IMR-90 (cell line): ENCODE measurements at regions not wholly inside any gene's neighbourhood (a gene's known extent, or its start where the extent isn't known, plus 50 kb on each side); places are given as distances from the start of the nearest gene placed in this dataset.

ENCODE experiments used
- ATAC-seq: fragments of 200-7000 bp; cut with Tn5 transposase; 2 replicates; pipeline ENCODE4 v1.9.1; 2020; ENCODE audit warnings: low read depth, mild to moderate bottlenecking, moderate library complexity
- BruUV-seq: library from RNA; stranded (reverse); fragments of 400-500 nt; replicated peaks from 2 replicates; lab custom pipeline; 2021; lab: Mats Ljungman, UMichigan
- CTCF ChIA-PET: fragments of 300-600 bp; formaldehyde crosslinking; extraction: SDS; loops from one replicate; lab custom pipeline; 2021; ENCODE audit warnings: antibody characterized with exemption; lab: Yijun Ruan, JAX
- POLR2A ChIA-PET: fragments of 300-600 bp; sonication (Branson Sonifier 250); formaldehyde crosslinking; loops from one replicate; lab custom pipeline; 2022; ENCODE audit warnings: antibody characterized with exemption; ENCODE audit not compliant: unreplicated experiment; lab: Charles Lee
- DNase-seq: peaks from one replicate; pipeline ENCODE4 v3.0.0; 2013
- H2AFZ ChIP-seq: replicated peaks from 2 replicates; pipeline ENCODE3; 2013; ENCODE audit warnings: low read length, mild to moderate bottlenecking; ENCODE audit not compliant: poor library complexity
- H2AK5ac ChIP-seq: 2 replicates; pipeline ENCODE4 v1.6.1; 2013; ENCODE audit warnings: low read depth, low read length, inconsistent platforms
- H2AK9ac ChIP-seq: replicated peaks from 2 replicates; pipeline ENCODE3; 2013; ENCODE audit warnings: mild to moderate bottlenecking, low read depth, low read length, moderate library complexity; ENCODE audit not compliant: poor library complexity
- H2BK120ac ChIP-seq: 2 replicates; pipeline ENCODE4 v1.6.1; 2013; ENCODE audit warnings: low read depth, low read length, inconsistent platforms
- H2BK15ac ChIP-seq: 3 replicates; pipeline ENCODE4 v1.6.1; 2013; ENCODE audit warnings: low read depth, low read length, inconsistent platforms
- H2BK20ac ChIP-seq: 2 replicates; pipeline ENCODE4 v1.6.1; 2013; ENCODE audit warnings: low read depth, mild to moderate bottlenecking, inconsistent platforms, low read length, moderate library complexity
- H2BK5ac ChIP-seq: 2 replicates; pipeline ENCODE4 v1.6.1; 2013; ENCODE audit warnings: mild to moderate bottlenecking, low read depth, low read length, inconsistent platforms; ENCODE audit not compliant: poor library complexity, severe bottlenecking
- H3K14ac ChIP-seq: replicated peaks from 2 replicates; pipeline ENCODE4 v1.6.1; 2013; ENCODE audit warnings: low read depth, low read length, inconsistent platforms
- H3K18ac ChIP-seq: 2 replicates; pipeline ENCODE4 v1.6.1; 2013; ENCODE audit warnings: low read depth, low read length, control low read depth
- H3K23ac ChIP-seq: 2 replicates; pipeline ENCODE4 v1.6.1; 2013; ENCODE audit warnings: low read depth, low read length, inconsistent platforms
- H3K27ac ChIP-seq: 2 replicates; pipeline ENCODE4 v1.5.1; 2013; ENCODE audit warnings: mild to moderate bottlenecking, control low read depth, low read length; ENCODE audit not compliant: insufficient read depth
- H3K27me3 ChIP-seq: 2 replicates; pipeline ENCODE4 v1.6.1; 2013; ENCODE audit warnings: low read length; ENCODE audit not compliant: control insufficient read depth, insufficient read depth
- H3K36me3 ChIP-seq: 2 replicates; pipeline ENCODE4 v1.6.1; 2013; ENCODE audit warnings: low read length, mixed read lengths; ENCODE audit not compliant: control insufficient read depth, insufficient read depth
- H3K4ac ChIP-seq: 2 replicates; pipeline ENCODE4 v1.6.1; 2013; ENCODE audit warnings: low read depth, low read length, inconsistent platforms
- H3K4me1 ChIP-seq: 2 replicates; pipeline ENCODE4 v1.6.1; 2013; ENCODE audit warnings: low read length, mixed read lengths; ENCODE audit not compliant: control insufficient read depth, insufficient read depth
- H3K4me2 ChIP-seq: 2 replicates; pipeline ENCODE4 v1.6.1; 2013; ENCODE audit warnings: low read depth, mild to moderate bottlenecking, control low read depth, low read length, moderate library complexity
- H3K4me3 ChIP-seq: 2 replicates; pipeline ENCODE4 v1.5.1; 2013; ENCODE audit warnings: low read depth, mild to moderate bottlenecking, control low read depth, low read length, moderate library complexity; ENCODE audit not compliant: insufficient read depth
- H3K56ac ChIP-seq: 2 replicates; pipeline ENCODE4 v1.6.1; 2013; ENCODE audit warnings: low read length, inconsistent platforms; ENCODE audit not compliant: insufficient read depth; ENCODE audit errors: extremely low read depth
- H3K79me1 ChIP-seq, 2 experiments: 2 replicates each; pipeline ENCODE4 v1.6.1; 2013; ENCODE audit warnings: low read length in 2 of 2, inconsistent platforms in 1 of 2, low read depth in 1 of 2
- H3K9ac ChIP-seq: 2 replicates; pipeline ENCODE4 v1.6.1; 2013; ENCODE audit warnings: low read depth, low read length, control low read depth
- H3K9me1 ChIP-seq: 2 replicates; pipeline ENCODE4 v1.6.1; 2013; ENCODE audit warnings: low read length, inconsistent platforms; ENCODE audit not compliant: insufficient read depth
- H3K9me3 ChIP-seq: 2 replicates; pipeline ENCODE4 v1.6.1; 2013; ENCODE audit warnings: low read length; ENCODE audit not compliant: control insufficient read depth, insufficient read depth
- H4K20me1 ChIP-seq: 2 replicates; pipeline ENCODE4 v1.6.1; 2013; ENCODE audit warnings: low read length, inconsistent platforms; ENCODE audit not compliant: insufficient read depth
- H4K5ac ChIP-seq: 2 replicates; pipeline ENCODE4 v1.6.1; 2013; ENCODE audit warnings: mild to moderate bottlenecking, low read depth, low read length, control low read depth
- H4K8ac ChIP-seq, 2 experiments: 2 replicates each; pipeline ENCODE4 v1.6.1; 2013; ENCODE audit warnings: low read depth in 2 of 2, low read length in 2 of 2, control low read depth in 1 of 2, inconsistent platforms in 1 of 2
- H4K91ac ChIP-seq: 2 replicates; pipeline ENCODE4 v1.6.1; 2013; ENCODE audit warnings: low read depth, low read length, inconsistent platforms; ENCODE audit not compliant: insufficient read depth
- BHLHE40 ChIP-seq: fragments of 150-350 bp; IDR thresholded peaks from 2 replicates; pipeline ENCODE4 v1.6.1; 2016; ENCODE audit warnings: mild to moderate bottlenecking, low read depth, low read length
- CEBPB ChIP-seq: IDR thresholded peaks from 2 replicates; pipeline ENCODE4 v1.6.1; 2012; ENCODE audit warnings: low read depth, low read length, improper control_type of control experiment
- CHD1 ChIP-seq: IDR thresholded peaks from 2 replicates; pipeline ENCODE4 v1.6.1; 2012; ENCODE audit warnings: low read depth, low read length, improper control_type of control experiment
- FOS ChIP-seq: fragments of 150-350 bp; IDR thresholded peaks from 2 replicates; pipeline ENCODE4 v1.6.1; 2016; ENCODE audit warnings: low read depth, low read length
- MAFK ChIP-seq: IDR thresholded peaks from 2 replicates; pipeline ENCODE4 v1.6.1; 2012; ENCODE audit warnings: low read depth, low read length, improper control_type of control experiment
- MAZ ChIP-seq: IDR thresholded peaks from 2 replicates; pipeline ENCODE4 v1.6.1; 2012; ENCODE audit warnings: low read depth, mild to moderate bottlenecking, low read length, improper control_type of control experiment, moderate library complexity, borderline replicate concordance
- MXI1 ChIP-seq: IDR thresholded peaks from 2 replicates; pipeline ENCODE4 v1.6.1; 2012; ENCODE audit warnings: low read depth, mild to moderate bottlenecking, low read length, moderate library complexity, borderline replicate concordance
- NFE2L2 ChIP-seq: fragments of 150-350 bp; IDR thresholded peaks from 2 replicates; pipeline ENCODE4 v1.6.1; 2016; ENCODE audit warnings: low read depth, mild to moderate bottlenecking, low read length
- POLR2A ChIP-seq: IDR thresholded peaks from 2 replicates; pipeline ENCODE4 v1.6.1; 2012; ENCODE audit warnings: mild to moderate bottlenecking, low read depth, low read length
- RAD21 ChIP-seq: IDR thresholded peaks from 2 replicates; pipeline ENCODE4 v1.6.1; 2012; ENCODE audit warnings: low read length, improper control_type of control experiment
- RCOR1 ChIP-seq: IDR thresholded peaks from 2 replicates; pipeline ENCODE4 v1.6.1; 2012; ENCODE audit warnings: mild to moderate bottlenecking, low read length, improper control_type of control experiment; ENCODE audit not compliant: insufficient replicate concordance
- RFX5 ChIP-seq: IDR thresholded peaks from 2 replicates; pipeline ENCODE4 v1.8.0; 2012; ENCODE audit warnings: low read depth, mild to moderate bottlenecking, low read length, moderate library complexity
- SMC3 ChIP-seq: fragments of 150-350 bp; IDR thresholded peaks from 2 replicates; pipeline ENCODE4 v1.6.1; 2016; ENCODE audit warnings: low read depth, mild to moderate bottlenecking, antibody characterized with exemption, low read length, moderate library complexity
- USF2 ChIP-seq: fragments of 150-350 bp; IDR thresholded peaks from 2 replicates; pipeline ENCODE4 v1.6.1; 2017; ENCODE audit warnings: mild to moderate bottlenecking, antibody characterized with exemption, low read length, low read depth
- WGBS, 2 experiments: methylation state at CpG; one replicate each; pipeline versions ENCODE4 v1.1.5 to v1.1.7; 2013; ENCODE audit warnings: missing lambda C conversion rate in 2 of 2; ENCODE audit not compliant: insufficient read length in 1 of 2; ENCODE audit errors: extremely low coverage in 2 of 2; 5-methylcytosine and 5-hydroxymethylcytosine counted together
- dilution Hi-C: fragments of 300-500 bp; cut with HindIII; formaldehyde crosslinking; loops from one replicate; pipeline ENCODE4 v1.14.3; 2018; ENCODE audit warnings: low sequenced_read_pairs; ENCODE audit not compliant: unreplicated experiment
- in situ Hi-C: fragments of 300-500 bp; cut with MboI; formaldehyde crosslinking; loops from 3 replicates; pipeline ENCODE4 v1.14.3; 2019; ENCODE audit warnings: low sequenced_read_pairs, inconsistent platforms, mixed read lengths
- intact Hi-C: fragments of 100-400 bp; cut with micrococcal nuclease; formaldehyde crosslinking; loops from 2 replicates; pipeline ENCODE4 v1.10.0; 2022
- TF ChIP-seq, protein P1 (sequence below): conservative IDR thresholded peaks from 2 replicates; pipeline ENCODE4 v1.5.1; 2012; ENCODE audit warnings: mild to moderate bottlenecking, low read depth, low read length, improper control_type of control experiment
- TF ChIP-seq, protein P2 (sequence below): fragments of 150-350 bp; IDR thresholded peaks from 2 replicates; pipeline ENCODE4 v1.6.1; 2016; ENCODE audit warnings: low read depth, mild to moderate bottlenecking, low read length, moderate library complexity, borderline replicate concordance

GRCh38 chr7:112889268-112889667 lies 99.1 kb upstream of the TMEM168 start:
- Histone ChIP-seq H4K5ac (no peak overlapping the region), H3K4me2 (no peak overlapping the region), H2AK5ac (no peak overlapping the region), H2AFZ (no peak overlapping the region), H2BK120ac (no peak overlapping the region), H4K91ac (no peak overlapping the region), H2BK15ac (no peak overlapping the region), H3K27me3 (no peaks in the 10 kb centered on the region), H3K23ac (no peak overlapping the region), H3K4me1 (no peaks in the 10 kb centered on the region), H3K9me3 (no peaks in the 10 kb centered on the region), H3K18ac (no peak overlapping the region), H4K8ac (no peak overlapping the region), H3K36me3 (peaks cover 5% of the 10 kb centered on the region), H2BK20ac (no peak overlapping the region), H4K20me1 (no peaks in the 10 kb centered on the region; the same call in 1 of the 2 replicates), H3K9me1 (0 out of 2 replicates have a peak, but pooled peaks cover 2% of the 10 kb centered on the region), H2AK9ac (no peak overlapping the region), H3K4me3 (no peak overlapping the region), H3K27ac (no peak overlapping the region), H3K56ac (no peak overlapping the region), H3K14ac (no peak overlapping the region), H3K4ac (no peak overlapping the region), H3K9ac (no peak overlapping the region), H2BK5ac (no peak overlapping the region), H3K79me1 (peaks cover 11 to 15% of the 10 kb centered on the region in 2 experiments; a peak in 3 of 4 replicates)
- no CpG with 5 or more reads among the region's 2 CpGs for WGBS, 2 experiments
- ChIA-PET CTCF (no interaction called here), POLR2A (no interaction called here)
- BruUV-seq: no TSS peak
- intact Hi-C loops: no loop called here
- dilution Hi-C loops: no loop called here
- in situ Hi-C loops: loop anchor here (25.0 kb wide), 1 partner anchor 1127 kb away; no protein-coding TSS in a partner anchor
- DNase-seq (no peak), ATAC-seq (no peak)
- TF ChIP-seq NFE2L2: no peak
- no peak for TF ChIP-seq MAZ
- no peak for TF ChIP-seq CEBPB
- no peak for TF ChIP-seq POLR2A
- no peak for TF ChIP-seq BHLHE40
- TF ChIP-seq, protein P1, sequence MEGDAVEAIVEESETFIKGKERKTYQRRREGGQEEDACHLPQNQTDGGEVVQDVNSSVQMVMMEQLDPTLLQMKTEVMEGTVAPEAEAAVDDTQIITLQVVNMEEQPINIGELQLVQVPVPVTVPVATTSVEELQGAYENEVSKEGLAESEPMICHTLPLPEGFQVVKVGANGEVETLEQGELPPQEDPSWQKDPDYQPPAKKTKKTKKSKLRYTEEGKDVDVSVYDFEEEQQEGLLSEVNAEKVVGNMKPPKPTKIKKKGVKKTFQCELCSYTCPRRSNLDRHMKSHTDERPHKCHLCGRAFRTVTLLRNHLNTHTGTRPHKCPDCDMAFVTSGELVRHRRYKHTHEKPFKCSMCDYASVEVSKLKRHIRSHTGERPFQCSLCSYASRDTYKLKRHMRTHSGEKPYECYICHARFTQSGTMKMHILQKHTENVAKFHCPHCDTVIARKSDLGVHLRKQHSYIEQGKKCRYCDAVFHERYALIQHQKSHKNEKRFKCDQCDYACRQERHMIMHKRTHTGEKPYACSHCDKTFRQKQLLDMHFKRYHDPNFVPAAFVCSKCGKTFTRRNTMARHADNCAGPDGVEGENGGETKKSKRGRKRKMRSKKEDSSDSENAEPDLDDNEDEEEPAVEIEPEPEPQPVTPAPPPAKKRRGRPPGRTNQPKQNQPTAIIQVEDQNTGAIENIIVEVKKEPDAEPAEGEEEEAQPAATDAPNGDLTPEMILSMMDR: no peak
- TF ChIP-seq, protein P2, sequence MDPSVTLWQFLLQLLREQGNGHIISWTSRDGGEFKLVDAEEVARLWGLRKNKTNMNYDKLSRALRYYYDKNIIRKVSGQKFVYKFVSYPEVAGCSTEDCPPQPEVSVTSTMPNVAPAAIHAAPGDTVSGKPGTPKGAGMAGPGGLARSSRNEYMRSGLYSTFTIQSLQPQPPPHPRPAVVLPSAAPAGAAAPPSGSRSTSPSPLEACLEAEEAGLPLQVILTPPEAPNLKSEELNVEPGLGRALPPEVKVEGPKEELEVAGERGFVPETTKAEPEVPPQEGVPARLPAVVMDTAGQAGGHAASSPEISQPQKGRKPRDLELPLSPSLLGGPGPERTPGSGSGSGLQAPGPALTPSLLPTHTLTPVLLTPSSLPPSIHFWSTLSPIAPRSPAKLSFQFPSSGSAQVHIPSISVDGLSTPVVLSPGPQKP: no peak
- TF ChIP-seq MAFK: no peak
- TF ChIP-seq USF2: no peak
- no peak for TF ChIP-seq CHD1
- no peak for TF ChIP-seq MXI1
- no peak for TF ChIP-seq RAD21
- no peak for TF ChIP-seq FOS
- TF ChIP-seq SMC3: no peak
- no peak for TF ChIP-seq RCOR1
- TF ChIP-seq RFX5: no peak
